GM18867 (cell line): ENCODE measurements at regions not wholly inside any gene's neighbourhood (a gene's known extent, or its start where the extent isn't known, plus 50 kb on each side); places are given as distances from the start of the nearest gene placed in this dataset.
"Not testable (repeated sequence)": the region's sequence is repeated elsewhere in the genome, so short reads cannot be mapped to it uniquely, and the experiment has no call there.

ENCODE experiments used
- ATAC-seq: cut with Tn5 transposase; IDR thresholded peaks from one replicate; pipeline ENCODE4 v1.9.1; 2021; ENCODE audit warnings: mild to moderate bottlenecking, moderate library complexity; ENCODE audit not compliant: unreplicated experiment

- ATAC-seq = peak; percentile 94
These were observed 230.7 kb downstream of the SATB1 start for GRCh38 chr3:18194431-18194830.

GRCh38 chr3:18190646-18191045 is 234.5 kb downstream of the SATB1 start:
- ATAC-seq = no peak

- ATAC-seq = no peak
These were observed 235.7 kb downstream of the SATB1 start for GRCh38 chr3:18189282-18190050.

- no peak for ATAC-seq
These were observed 236.6 kb downstream of the SATB1 start for GRCh38 chr3:18188491-18188890.

GRCh38 chr3:18185624-18186023 is 239.5 kb downstream of the SATB1 start:
- no peak for ATAC-seq

- not testable (repeated sequence) for ATAC-seq
These were observed 242.2 kb downstream of the SATB1 start for GRCh38 chr3:18182923-18183322.

- ATAC-seq = no peak
These were observed 245.6 kb downstream of the SATB1 start for GRCh38 chr3:18179521-18179920.

GRCh38 chr3:18177271-18177670 is 247.9 kb downstream of the SATB1 start:
- no peak for ATAC-seq

GRCh38 chr3:18173891-18174290 is 251.2 kb downstream of the SATB1 start:
- ATAC-seq = not testable (repeated sequence)

GRCh38 chr3:18159681-18160080 is 265.5 kb downstream of the SATB1 start:
- no peak for ATAC-seq

- no peak for ATAC-seq
These were observed 271.5 kb downstream of the SATB1 start for GRCh38 chr3:18153571-18154173.

- no peak for ATAC-seq
These were observed 273.9 kb downstream of the SATB1 start for GRCh38 chr3:18151199-18151598.

- no peak for ATAC-seq
These were observed 275.2 kb downstream of the SATB1 start for GRCh38 chr3:18149935-18150334.

- ATAC-seq = no peak
These were observed 275.8 kb downstream of the SATB1 start for GRCh38 chr3:18149386-18149785.

- ATAC-seq = no peak
These were observed 280.6 kb downstream of the SATB1 start for GRCh38 chr3:18144571-18144970.

GRCh38 chr3:18143258-18143780 is 281.8 kb downstream of the SATB1 start:
- ATAC-seq = no peak

GRCh38 chr3:18137958-18138357 is 287.2 kb downstream of the SATB1 start:
- no peak for ATAC-seq

GRCh38 chr3:18135060-18135814 is 289.9 kb downstream of the SATB1 start:
- no peak for ATAC-seq

- ATAC-seq = no peak
These were observed 290.6 kb downstream of the SATB1 start for GRCh38 chr3:18134386-18135059.

GRCh38 chr3:18132991-18133390 is 292.1 kb downstream of the SATB1 start:
- ATAC-seq = no peak
